ENCODE measurements at regions not wholly inside any gene's neighbourhood (a gene's known extent, or its start where the extent isn't known, plus 50 kb on each side); places are given as distances from the start of the nearest gene placed in this dataset.

DNA sequence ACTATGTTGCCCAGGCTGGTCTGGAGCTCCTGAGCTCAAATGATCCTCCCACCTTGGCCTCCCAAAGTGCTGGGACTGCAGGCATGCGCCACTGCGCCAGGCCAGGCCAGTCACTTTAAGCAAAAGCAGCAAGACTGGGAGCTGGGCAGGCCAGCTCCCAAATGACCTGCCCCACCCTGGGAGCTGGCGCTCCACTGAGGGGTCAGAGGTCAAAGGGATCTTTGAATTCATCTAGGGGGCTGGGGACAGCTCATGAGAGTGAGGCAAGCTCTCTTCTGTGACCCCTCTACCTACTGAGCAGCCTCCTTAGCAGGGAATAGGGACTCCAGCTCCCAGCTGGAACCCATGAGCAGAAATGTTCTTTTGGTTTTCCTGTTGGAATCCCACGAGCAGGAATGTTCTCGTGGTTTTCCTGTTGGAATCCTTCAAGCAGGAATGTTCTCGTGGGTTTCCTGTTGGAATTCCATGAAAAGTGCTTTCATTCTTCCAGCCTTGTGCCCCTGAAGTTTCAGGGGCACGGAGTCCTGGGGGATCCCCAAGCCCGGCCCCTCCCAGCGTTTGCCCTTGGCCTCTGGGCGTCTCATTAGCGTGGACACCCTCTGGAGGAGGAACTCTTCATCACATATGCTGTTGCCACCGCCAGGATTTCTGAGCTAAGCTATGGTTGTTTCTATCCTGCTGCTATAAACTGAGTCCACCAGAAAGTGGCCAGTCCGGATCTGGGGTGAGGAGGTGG lies 162.0 kb upstream of the HAAO start:
- no peak for DNase-seq (ENCODE audit: low read depth)

DNA sequence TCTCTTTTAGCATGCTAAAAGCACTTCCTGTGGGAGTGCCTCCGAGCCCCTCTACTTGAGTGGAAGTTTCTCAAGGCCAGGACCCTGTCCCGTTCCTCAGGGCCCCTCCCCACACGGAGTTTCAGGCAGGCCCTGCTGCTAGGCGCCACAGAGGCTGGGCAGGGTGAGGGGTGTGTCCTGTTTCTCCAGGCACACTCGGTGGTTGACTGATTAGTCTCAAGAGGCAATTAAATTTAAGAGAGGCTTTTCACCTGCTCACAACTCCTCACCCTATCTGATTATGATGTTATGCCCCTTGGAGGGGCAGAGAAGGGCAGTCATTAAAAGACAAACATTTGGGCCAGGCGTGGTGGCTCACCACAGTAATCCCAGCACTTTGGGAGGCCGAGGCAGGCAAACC lies 160.8 kb upstream of the HAAO start:
- DNase-seq (ENCODE audit: low read depth): no peak

DNA sequence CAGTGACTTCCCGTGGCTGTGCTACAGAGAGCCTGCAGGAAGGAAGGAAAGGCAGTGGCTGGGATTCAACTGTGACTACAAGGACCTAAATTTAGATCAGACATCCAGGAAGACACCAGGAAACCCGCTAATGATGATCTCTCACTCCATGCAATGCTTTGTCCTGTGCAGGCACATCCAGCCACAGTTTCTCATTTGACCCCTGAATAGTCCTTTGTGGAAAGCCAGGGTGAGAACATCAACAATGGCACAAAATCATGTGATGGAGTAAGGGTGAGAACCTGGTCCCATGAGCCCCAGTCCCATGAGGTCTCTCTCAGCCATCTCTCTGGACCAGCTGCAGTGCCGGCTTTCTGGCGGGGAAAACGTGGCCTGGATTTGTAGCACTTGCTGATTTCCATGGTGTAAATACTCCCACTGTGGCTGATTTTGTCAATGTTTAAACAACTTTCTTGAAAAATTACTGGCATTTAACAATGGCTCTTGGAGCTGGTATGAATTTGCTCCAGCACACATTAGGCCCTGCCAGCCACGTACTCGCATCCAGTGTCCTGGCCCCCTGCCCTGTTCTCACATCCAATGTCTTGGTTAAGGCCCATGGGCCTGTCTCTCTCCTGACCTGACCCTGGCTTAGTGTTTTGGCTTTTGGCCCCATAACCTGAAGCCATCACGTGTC lies 159.0 kb upstream of the HAAO start:
- DNase-seq (ENCODE audit: low read depth): no peak

DNA sequence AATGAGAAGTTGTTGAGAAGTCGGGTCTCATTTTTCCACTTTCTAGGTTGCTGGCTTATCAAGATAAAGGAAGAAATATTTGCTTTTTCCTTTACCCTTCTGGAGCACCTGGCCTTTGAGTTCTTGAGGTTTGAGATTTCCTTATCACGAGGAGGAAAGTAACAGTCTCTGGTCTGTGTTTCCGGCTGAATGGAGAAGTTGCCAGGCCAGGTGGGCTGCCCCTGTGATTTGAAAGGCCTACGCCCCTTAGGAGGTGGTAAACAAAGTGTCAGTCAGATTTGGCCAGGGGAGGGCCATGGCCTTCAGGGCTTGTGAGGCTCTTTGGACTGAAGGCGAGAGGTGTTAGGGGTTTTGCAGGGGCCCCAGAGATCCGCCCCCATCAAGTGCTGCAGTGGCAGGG lies 156.7 kb upstream of the HAAO start:
- DNase-seq (ENCODE audit: low read depth): no peak

DNA sequence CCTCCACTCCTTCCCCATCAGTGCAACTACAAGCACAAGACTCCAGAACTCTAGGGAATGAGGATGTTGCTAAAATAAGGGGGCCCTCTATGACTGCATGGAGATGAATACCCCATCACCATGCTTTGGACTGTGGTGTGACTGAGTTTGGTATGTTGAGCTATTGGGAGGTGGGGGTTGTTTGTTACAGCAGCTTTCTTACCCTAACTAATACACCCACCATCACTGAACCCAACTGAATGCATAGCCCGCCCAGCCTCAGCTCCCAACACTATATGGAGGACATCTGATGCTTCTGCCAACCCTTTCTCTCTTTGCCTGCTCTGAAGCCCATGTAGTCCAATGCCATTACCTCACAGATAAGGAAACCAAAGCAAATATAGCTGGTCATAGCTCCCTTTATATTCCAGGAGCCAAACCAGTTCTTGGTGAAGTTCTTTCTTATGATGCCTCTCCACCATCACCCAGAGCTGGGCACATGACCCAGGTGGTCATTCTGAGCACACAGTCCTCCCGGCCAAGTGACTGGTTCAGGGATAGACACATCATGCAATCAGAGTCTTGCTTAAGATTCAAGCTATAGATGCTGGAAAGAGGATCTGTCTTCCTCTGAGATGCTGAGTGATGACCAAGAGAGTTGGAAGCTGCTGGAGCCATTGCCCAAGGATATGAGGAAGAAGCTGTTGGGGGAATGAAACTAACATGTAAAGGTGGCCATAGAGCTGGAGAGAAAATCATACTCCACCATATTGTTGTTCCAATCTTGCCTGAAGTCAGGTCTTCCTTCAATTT lies 155.6 kb upstream of the HAAO start:
- no peak for DNase-seq (ENCODE audit: low read depth)

DNA sequence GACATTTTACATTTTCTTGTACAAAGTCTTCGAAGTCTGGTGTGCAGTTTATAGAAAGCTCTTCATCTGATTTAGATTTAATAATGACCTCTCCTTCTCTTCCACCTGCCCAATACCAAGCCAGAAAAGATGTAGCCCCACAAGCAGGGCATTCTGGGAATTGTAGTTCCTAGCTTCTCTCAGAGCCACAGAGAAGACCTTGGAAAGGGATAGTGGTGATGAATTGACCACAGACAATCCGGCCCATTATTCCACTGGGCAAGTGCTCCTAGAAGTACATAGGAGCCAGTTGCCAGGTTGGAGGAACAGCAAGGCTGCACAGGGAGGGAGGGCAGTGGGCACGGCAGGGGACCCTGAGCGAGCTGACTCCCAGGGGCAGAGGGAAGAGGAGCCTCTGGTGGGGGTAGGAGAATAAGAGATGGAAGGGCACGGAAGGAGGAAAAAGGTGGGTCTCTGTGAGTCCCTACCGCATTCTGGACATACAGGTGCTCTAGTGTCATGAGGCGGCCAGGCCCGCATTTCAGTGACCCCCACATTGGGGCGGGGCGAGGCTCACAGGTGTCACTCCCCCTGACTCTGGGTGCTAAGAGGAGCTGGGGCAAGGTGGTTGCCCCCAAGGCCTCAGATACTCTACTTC lies 152.5 kb upstream of the HAAO start:
- DNase-seq (ENCODE audit: low read depth): no peak

DNA sequence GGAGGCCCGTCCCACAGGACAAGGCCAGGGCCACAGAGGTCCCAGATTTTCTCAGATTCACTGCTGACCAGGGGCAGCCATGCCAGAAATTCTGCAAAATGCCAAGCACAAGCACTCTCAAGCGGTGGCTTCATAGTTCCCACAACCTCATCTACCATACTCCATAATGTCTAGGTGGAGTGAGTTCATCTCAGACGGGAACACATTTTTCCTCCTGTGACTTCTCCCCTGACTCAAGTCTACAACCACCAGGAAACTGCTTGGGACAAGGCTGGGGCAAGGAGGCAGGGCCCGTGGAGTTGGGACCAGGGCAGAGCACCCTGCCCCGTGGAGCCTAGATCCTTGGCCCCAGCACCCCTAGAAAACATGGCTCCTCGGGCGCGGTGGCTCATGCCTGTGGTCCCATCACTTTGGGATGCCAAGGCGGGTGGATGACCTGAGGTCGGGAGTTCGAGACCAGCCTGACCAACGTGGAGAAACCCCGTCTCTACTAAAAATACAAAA lies 150.7 kb upstream of the HAAO start:
- DNase-seq (ENCODE audit: low read depth): no peak

DNA sequence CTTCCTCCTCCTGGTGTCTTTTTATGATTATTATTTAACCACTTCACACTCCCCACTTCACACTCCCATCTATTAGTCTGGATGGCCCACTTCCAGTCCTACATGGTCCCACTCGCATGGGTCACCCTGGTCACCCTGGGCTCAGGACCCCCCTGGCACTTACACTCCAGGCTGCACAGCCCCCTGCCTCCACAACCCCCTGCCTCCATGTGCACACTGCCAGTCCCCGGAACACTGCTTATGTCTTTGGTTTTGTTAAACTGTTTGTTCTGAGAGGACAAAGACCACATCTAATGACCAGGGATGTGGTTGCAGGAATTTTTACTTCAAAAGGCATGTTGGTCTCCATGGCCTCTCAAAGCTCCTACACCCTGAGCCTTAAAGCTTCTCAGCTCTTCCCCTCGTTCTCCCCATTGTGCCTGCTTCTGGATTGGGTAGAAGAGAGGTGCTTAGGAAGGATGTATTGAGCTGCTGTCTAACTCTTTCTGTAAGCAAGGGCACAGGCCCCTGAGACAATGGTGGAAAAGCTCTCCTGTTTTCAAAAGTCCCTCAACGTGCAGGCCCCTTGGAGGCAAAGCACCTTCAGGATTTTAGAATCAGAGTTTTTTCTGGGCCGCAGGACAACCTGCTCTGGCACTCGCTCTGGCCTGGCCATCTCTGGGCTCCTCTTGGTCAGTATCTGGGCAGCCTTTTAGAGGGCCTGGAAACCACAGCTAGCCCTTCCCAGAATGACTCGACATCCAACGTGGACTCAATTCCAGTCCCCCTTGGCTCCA lies 150.0 kb upstream of the HAAO start:
- no peak for DNase-seq (ENCODE audit: low read depth)

DNA sequence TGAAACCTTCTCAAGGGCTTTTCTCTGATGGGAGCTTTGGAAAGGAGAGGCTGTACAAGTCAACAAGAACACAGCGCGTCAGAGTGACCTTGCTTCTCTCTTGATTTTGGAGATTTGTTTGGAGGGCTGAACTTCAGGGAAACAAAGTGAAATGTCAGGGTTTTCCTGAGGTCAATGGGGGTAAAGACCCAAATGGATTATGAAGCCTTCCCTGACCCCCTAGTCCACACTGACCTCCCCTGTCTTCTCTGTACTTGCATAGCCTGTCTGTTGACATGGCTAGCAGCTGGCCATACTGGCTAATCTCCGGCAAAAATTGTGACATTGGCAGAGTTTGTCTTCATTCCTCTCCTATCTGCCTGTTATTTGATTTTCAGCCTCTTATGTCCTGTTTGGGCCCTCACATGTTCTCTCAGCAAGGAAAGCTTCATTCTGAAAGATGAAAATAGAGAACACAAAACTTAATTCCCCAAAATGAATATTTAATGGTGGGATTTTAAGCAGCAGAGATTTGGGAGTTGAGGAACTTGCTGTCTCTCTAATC lies 149.3 kb upstream of the HAAO start:
- DNase-seq (ENCODE audit: low read depth): no peak

DNA sequence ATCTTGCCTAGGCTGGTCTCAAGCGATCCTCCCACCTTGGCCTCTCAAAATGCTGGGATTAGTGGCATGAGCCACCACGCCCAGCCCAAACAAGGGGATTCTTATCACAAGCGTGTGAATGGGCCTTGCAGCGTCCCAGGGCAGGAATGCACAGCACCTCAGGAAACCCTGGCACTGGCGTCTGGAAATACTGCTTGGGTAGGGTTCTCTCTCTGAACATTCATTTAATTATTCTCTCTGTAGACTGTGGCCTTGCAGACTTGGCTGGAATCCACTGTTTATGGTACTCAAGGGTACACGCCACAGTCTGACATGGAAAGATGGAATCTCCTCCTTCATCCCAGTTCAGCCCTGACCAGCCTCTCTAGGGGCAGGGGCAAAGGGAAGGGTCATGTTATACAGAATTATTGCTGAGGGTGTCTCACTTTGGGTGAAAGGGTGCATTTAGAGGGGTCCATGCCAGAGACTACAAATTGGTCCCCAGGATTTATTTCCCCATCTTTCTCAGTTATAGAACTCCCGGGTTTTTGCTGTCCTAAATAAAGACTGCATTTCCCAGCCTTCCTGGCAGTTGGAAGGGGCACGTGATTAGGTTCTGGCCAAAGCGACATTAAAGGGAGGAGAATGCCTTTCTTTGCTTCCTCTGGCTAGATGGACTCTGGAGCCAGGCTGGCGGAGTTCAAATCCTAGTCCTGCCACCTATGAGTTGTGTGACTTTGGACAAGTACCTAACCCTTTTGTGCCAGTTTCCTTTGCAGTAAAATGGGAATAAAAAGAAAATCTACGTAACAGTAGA lies 147.2 kb upstream of the HAAO start:
- no peak for DNase-seq (ENCODE audit: low read depth)

DNA sequence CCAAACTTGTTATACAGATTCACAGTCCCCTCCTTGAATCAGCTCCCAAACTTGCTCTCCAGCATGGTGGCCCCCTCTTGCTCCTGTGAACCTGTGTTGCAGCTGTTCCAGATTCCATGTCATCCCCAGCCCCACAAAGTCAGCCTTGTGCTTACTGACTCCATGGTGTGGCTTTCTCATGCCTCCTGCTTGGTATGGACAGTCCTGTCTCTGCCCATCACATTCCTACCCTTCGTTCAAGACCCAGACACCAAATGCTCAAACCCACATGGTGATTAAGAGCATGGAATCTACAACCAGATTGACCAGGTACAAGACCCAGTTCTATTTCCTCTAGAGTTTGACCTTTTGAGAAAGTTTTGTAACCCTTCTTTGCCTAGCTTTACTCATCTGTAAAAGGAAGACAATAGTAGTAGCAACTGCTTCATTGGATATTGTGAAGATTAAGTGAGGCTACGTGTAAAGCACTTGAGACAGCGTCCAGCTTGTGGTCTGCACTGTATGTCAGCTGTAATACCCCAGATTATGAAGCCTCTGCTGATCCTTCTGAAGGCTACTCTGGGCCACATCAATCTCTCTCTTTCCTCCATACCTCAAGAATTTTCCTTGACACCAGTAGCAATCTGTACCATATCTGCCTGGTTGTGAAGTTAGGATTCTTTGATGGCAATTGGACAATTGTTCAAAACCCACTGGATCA lies 146.4 kb upstream of the HAAO start:
- DNase-seq (ENCODE audit: low read depth): no peak

DNA sequence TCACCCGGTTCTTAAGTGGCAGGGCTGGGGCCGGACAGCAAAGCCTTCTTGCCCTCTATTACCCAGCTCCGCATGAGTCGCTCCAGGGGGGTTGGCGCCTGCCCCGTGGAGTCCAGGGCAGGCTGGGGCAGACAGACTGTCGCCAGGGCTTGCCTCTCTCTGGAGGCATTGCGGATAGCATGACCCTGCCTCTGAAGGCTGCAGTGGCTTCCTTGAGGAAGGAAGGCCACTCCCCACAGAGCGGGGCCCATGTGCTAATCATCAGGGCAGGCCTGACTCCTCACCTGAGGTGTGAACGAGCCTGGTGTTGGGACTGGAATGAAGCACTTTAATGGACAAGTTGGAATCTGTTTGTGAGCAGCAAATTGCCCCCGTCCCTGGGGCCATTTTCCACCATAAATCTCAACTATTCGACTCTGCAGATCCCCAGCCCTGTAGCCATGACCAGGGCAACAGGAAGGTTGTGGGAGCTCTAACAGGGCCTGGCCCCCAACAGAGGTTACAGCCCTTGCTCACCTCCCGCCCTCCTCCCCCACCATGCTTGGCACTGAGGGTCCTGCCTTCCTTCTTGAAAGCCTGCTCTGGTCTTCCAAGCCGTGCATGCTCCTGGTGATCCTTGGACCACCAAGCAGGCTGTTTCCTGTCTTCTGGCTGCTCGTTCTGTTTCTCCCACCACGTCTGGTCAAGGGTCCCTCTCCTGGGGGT lies 144.9 kb upstream of the HAAO start:
- DNase-seq (ENCODE audit: low read depth): no peak

DNA sequence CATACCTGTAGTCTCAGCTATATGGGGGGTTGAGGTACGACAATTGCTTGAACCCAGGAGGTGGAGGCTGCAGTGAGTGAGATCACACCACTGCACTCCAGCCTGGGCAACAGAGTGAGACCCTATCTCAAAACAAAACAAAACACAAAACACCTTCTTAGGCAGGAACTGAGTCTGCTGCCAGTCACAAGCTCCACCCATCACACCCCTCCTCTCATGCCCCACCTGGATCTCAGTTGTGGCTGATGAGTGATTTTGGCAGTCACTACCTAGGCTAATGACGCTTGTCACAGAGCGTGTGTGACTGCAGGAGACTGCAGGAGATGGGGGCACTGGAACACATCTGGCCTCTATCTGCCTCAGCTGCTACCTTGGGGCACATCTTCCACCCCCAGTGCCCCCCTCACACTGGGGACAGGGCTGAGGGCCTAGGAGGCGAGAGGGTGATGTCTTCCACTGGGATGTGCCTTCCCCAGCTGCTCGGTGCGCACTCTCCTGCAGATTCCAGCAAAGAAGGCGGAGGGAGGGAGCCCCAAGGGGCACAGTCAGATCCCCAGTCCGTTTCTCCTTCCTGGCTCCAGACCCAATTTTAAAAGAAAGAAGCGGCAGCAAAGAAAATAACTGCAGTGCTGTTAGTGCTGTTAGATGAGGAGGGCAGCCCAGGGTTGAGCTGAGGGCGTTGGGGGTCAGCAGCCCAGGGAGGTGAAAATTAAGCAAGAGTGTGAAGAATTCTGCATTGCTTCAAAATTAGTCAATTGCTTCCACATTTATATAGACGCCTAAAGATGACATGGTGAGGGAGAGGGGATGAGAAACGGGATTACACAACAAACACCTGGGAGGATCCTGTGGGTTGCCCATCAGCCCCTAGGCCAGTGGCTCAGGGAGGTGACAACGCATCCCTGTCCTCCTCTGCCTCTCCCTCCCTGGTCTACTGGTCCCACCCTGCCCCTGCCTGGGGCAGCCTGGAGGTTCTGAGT lies 143.6 kb upstream of the HAAO start:
- DNase-seq (ENCODE audit: low read depth): no peak

DNA sequence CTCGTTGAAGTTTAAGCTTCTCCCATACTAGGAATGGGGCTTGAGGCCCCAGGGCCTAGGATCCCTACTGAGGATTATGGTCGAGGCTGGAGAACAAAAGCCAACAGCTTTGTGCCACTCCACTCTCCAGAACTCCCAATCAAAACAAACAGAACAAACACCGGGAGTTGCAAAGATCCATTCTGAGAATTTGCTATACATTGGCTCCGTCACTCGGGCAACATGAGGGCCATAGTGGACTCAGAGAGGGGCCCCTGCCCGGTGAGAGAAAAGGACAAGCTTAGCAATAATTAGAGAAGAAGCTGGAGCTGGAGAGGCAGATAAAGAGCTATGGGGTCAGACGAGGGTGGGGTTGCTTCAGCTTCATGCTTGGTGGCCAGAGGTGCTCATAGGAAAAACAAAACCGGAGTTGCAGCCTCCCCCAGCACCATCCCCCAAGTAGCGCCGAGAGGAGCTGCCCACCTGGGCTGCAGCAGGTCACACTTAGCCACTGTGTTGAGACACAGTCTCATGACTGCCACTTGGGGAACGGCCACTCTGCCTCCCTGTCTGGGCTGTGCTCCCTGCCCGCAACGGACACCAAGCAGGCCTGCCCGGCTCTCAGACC lies 142.3 kb upstream of the HAAO start:
- no peak for DNase-seq (ENCODE audit: low read depth)

DNA sequence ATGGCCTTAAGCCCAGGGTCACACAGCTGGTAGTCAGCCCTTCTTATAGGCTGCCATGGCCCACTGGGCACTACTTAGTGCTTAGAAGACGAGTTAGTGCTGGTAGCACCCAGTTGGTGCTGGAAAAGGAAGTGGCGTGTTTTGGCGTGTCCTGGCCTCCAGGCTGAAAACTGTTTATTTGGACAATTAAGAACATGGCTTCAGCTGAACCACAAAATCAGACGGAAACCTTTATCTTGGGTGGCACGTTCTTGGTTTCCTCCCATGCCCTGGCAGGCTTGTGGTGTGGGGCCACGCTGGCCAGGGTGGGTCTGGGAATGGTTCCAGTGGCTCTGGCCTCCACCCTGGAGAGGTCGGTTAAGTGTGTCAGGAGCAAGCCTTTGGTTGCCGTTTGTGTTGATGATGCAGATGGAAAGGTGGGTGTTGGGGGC lies 141.5 kb upstream of the HAAO start:
- DNase-seq (ENCODE audit: low read depth): peak; percentile 46

DNA sequence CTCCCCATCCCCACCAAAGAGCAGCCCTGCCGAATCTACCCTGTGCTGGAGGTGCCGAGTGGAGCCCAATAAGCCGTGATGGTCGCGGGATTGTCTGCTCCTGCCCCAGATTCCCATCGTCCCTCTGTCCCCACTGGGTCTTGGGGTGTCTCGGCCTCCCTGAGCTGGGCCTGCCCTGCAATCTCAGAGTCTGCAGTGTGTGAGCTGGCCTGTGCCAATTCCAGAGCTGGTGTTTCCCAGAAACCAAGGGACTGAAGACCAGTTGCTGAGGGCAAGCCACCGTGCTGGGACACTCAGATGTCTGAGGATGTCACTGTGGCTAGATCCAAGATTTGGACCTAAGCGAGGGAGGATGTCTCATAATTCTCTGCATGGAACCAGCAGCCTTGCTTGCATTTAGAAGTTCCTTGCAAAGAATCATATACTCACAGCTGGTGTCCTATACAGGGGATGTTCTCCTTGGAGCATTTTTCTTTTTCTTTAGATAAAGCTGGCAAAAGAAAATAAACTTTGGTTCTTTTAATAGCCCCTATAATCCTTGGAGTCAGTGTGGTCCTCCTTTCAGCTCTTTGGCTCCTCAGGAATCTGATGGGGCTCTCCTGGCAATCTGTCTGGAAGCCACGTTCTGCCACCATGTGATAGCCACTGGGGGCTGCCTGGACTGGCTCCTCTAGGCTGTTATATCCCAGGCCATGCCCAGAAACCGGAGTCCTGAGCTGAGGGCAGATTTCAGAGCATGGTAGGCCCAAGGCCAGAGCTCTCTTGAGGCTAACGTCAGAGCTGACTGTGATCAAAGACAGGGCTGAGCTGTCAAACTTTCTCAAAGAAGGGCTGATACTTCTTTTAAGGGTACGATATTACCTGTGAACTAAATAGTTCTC lies 140.1 kb upstream of the HAAO start:
- DNase-seq (ENCODE audit: low read depth): no peak

DNA sequence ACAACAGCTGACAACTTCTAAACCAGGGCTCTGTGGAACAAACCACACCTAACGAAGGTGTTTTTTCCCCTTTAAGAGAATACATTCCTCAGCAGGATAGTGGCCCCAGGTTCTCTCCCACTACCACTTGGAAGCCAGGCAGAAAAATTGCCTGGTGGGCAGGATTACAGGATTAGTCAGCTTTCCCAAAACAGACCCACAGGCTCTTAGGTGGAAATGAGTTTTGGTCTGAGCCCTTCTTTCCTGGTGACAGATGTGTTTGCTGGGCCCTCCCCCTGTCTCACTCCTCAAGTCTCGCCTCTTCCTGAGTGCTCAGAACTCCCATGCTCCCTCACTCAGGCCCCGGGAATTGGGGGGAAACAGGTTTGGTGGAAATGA lies 139.4 kb upstream of the HAAO start:
- no peak for DNase-seq (ENCODE audit: low read depth)

Measured in CMK (cell line).